GM19452 (cell line): ENCODE measurements at regions not wholly inside any gene's neighbourhood (a gene's known extent, or its start where the extent isn't known, plus 50 kb on each side); places are given as distances from the start of the nearest gene placed in this dataset.

Source experiments
- ATAC-seq: cut with Tn5 transposase; IDR thresholded peaks from one replicate; pipeline ENCODE4 v1.9.1; 2021; ENCODE audit not compliant: unreplicated experiment

DNA sequence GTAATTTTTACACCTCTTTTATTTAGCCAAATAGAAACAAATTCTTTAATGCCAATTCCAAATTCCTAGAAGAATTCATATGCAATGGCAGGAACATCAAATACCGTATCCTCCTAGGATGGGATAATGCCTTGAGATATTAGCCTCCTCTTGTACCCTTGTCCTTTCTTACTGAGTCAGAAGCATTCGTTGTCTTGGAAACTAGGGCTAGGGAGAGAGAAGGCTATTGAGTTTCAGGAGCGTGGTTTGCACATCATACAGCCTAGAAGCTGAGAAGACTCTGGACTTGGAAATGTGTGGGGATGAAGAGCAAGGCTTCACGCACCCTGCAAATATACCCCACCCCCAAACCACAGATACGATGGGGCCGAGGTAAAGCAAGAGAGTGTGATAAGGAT, 300.7 kb downstream of the SP3 start:
- ATAC-seq = no peak

- no peak for ATAC-seq
Measured at GRCh38 chr2:173666171-173666888, 298.8 kb downstream of the SP3 start.

- no peak for ATAC-seq
Measured at GRCh38 chr2:173667014-173667413, 298.2 kb downstream of the SP3 start.

- ATAC-seq = no peak
Measured at GRCh38 chr2:173667415-173667814, 297.8 kb downstream of the SP3 start.

- ATAC-seq = no peak
Measured at GRCh38 chr2:173669271-173669853, 295.8 kb downstream of the SP3 start.

DNA sequence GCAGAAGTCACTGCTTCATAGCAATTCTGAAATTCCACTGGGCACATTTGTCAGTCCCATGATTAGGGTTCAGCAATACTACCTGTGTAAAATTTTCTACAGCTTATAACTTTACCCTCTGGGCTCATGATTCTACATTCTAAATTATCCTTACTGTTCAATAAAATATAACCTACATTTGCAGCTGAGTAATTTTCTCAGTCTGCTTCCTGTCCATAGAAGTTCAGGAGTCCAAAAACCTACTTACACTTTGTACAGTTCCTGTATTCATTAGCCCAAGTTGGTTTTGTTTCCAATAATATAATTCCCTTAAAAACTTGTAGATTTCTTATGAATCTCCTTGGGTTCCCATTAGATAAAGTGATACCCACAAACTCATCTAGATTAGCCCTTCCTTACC, 295.3 kb downstream of the SP3 start:
- no peak for ATAC-seq

GRCh38 chr2:173672573-173673340, 292.4 kb downstream of the SP3 start:
- ATAC-seq = no peak

GRCh38 chr2:173673640-173674039, 291.5 kb downstream of the SP3 start:
- ATAC-seq = no peak

DNA sequence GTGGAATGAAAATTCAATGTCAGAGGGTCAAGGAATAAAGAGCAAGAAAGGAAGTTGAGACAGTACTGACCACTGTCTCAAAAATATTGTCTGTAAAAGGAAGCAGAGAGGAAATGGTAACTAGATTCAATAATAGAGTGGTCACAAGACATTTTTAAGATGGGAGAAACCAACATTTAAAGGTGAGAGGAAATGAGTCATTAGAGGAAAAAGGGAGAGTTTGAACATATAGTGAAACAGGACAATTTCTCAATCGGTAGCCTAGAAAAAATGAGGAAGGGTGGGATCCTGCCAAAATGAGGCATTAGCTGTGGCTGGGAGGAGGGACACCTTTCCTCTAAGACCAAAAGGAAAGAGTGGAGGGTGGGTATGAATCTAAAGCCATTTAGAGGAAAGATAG, 288.5 kb downstream of the SP3 start:
- no peak for ATAC-seq

- no peak for ATAC-seq
Measured at GRCh38 chr2:173678186-173678585, 287.0 kb downstream of the SP3 start.

DNA sequence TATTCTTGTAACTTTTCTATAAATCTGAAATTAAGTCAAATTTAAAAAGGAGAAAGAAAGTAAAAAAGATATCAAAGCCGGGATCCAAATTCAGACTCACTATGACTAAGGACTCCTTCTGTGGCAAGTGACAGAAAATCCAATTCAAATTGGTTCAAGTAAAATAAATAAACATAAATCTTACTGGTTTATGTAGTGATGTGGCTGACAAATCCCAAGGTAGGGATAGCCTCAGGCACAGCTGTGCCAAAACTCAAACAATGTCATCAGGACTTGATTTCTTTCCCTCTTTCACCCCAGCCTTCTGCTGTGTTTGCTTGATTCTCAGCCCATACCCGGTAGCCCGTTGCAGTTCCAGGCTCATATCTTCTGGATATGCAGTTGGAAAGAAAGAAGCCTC, 284.6 kb downstream of the SP3 start:
- ATAC-seq = no peak

DNA sequence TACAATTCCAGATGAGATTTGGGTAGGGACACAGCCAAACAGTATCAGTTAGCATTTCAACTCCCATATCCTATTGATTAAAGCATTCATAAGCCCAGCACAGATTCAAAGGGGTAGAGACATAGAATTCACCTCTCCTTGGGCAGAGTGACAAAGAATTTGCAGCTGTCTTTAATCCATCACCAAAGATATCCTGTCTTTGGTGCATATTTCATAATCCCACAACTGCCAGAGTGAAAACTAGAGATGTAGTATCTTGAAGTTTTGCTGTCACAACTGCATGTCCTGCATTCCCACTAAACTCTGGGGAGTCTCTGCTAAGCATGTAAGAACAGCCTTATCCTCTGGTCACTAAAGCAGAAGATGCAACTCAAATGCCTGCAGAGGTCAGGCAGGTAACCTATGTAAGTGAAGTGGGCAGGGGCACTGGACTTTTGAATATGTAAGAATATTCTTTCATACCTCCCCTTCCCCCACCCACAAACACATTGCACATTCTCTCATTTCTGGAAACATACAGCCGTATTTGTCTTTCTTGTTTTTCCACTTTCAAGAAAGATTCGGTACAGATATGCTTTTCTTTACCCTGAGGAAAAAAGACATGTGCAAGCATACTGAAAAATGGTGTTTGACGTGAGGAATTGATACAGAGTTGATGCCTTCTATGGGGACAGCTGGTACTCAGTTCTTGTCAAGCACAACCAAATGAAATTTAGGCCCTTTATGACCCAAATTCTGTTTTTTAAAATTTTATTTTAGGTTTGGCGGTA, 283.1 kb downstream of the SP3 start:
- no peak for ATAC-seq

- no peak for ATAC-seq
Measured at GRCh38 chr2:173684896-173685459, 280.2 kb downstream of the SP3 start.

DNA sequence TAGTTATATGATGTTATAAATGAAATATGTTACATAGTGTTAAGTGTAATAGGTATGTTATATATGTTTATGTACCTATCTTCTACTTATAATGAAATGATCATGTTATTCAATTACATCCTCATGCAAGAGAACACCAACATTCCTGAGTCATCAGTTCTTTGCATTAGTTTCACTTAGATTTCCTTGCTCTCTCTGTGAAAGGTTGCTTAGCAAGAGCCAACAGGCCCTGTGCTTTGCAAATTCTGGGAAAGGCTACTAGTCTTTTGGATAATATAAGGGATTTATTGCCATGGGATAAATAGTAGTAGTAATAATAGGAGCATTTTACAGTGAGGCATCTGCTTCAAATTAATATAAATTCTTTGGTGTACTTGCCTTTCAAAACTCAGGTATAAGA, 274.8 kb downstream of the SP3 start:
- ATAC-seq = no peak

DNA sequence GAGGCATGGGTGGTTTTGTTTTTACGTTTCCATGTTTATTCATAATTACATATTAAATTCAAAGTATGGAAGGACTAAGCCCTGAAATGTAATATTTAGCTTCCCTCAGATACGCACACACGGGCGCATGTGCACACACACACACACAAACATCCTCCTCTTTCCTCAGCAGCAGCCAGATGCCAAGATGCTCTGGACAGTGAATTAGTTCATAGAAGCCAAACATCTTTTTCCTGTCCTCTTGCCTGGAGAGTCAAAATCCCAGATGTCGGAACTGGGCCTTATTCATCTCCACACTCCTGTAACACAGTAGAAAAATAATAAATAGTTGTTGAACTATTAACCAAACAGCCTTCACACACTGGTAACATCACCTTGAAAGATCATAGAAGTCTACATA, 273.1 kb downstream of the SP3 start:
- no peak for ATAC-seq

GRCh38 chr2:173693044-173693589, 272.1 kb downstream of the SP3 start:
- no peak for ATAC-seq

GRCh38 chr2:173696274-173696673, 268.9 kb downstream of the SP3 start:
- ATAC-seq = no peak

GRCh38 chr2:173697929-173698328, 267.2 kb downstream of the SP3 start:
- ATAC-seq = no peak

DNA sequence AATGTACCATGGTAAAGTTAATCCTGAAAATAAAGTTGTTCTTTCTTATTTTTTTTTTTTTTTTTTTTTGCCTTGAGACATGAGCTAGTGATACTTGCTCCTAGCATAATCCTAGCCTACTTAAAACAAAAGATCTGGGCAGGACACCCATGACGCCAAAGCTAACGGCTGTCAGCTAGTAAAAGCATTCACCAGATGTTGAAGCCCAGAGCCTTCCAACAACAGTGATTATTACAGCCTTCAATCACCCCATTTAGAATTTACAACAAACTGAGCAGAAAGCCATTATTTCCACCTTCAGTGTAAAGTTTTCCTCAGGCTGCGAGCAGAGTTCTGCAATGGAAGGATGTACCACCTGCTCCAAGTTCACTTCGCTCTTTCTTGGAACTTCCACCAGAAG, 259.5 kb downstream of the SP3 start:
- ATAC-seq = no peak

DNA sequence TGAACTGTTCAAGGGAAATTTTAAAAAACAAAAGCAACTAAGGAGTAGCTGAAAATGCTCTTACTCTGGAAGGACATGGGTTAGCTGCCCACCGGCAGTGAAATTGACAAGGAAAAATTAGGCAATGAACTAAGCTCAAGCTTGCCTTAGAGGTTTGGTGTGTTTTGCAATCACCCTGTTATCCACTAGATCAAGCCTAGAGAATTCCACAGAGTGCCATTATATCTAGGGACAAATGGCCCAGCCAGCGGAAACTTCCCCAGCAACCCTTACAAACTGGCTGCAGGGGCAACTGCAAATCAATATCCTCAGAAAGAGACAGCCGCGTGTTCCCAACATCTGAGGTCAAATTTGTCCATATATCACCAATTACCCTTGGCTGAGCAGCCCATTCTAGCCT, 258.2 kb downstream of the SP3 start:
- ATAC-seq = no peak

- ATAC-seq = no peak
Measured at GRCh38 chr2:173708806-173709205, 256.4 kb downstream of the SP3 start.
